ENCODE measurements at regions not wholly inside any gene's neighbourhood (a gene's known extent, or its start where the extent isn't known, plus 50 kb on each side); places are given as distances from the start of the nearest gene placed in this dataset.

- no peak for TF ChIP-seq EZH2 (IDR thresholded peaks at IDR 0.05; ENCODE audit: borderline replicate concordance, insufficient read depth, low read depth, low read length, poor library complexity, severe bottlenecking)
- TF ChIP-seq, protein P1, sequence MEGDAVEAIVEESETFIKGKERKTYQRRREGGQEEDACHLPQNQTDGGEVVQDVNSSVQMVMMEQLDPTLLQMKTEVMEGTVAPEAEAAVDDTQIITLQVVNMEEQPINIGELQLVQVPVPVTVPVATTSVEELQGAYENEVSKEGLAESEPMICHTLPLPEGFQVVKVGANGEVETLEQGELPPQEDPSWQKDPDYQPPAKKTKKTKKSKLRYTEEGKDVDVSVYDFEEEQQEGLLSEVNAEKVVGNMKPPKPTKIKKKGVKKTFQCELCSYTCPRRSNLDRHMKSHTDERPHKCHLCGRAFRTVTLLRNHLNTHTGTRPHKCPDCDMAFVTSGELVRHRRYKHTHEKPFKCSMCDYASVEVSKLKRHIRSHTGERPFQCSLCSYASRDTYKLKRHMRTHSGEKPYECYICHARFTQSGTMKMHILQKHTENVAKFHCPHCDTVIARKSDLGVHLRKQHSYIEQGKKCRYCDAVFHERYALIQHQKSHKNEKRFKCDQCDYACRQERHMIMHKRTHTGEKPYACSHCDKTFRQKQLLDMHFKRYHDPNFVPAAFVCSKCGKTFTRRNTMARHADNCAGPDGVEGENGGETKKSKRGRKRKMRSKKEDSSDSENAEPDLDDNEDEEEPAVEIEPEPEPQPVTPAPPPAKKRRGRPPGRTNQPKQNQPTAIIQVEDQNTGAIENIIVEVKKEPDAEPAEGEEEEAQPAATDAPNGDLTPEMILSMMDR (IDR thresholded peaks at IDR 0.05): no peak
Measured at GRCh38 chr2:19573784-19574183, 215.4 kb upstream of the OSR1 start.

All from B cell (primary cell).